ENCODE measurements at regions not wholly inside any gene's neighbourhood (a gene's known extent, or its start where the extent isn't known, plus 50 kb on each side); places are given as distances from the start of the nearest gene placed in this dataset.

DNA sequence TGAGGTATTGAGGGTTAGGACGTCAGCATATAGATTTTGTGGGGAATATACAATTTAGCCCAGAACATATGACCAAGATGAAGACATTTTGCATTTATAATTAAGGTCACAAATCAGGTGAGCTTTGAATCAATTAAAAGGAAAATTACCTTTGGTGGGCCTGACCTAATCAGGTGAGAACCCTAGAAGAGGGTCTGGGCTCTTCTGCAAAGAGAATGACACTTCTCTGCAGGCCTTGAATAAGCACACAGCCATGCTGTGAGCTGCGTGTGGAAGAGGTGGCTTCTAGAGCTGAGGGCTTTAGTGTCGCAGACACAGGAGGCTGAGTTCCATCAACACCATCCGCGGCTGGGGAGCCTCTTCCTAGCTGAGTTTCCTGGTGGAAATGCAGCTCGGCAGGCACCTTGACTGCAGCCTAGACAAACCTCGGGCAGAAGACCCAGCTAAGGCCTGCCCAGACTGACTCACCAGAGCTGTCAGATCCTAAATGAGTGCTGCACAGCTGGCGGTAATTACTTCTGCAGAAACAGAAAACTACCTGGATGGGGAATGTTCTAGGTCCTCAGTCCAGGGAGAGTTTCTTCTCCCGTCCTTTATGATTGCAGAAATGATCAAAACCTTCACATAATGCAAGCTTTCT lies 287.5 kb upstream of the IRX1 start:
- no peak for ATAC-seq (ENCODE audit: low FRiP score)
- no peak for DNase-seq (ENCODE audit: low spot score)
- TF ChIP-seq, protein P1, sequence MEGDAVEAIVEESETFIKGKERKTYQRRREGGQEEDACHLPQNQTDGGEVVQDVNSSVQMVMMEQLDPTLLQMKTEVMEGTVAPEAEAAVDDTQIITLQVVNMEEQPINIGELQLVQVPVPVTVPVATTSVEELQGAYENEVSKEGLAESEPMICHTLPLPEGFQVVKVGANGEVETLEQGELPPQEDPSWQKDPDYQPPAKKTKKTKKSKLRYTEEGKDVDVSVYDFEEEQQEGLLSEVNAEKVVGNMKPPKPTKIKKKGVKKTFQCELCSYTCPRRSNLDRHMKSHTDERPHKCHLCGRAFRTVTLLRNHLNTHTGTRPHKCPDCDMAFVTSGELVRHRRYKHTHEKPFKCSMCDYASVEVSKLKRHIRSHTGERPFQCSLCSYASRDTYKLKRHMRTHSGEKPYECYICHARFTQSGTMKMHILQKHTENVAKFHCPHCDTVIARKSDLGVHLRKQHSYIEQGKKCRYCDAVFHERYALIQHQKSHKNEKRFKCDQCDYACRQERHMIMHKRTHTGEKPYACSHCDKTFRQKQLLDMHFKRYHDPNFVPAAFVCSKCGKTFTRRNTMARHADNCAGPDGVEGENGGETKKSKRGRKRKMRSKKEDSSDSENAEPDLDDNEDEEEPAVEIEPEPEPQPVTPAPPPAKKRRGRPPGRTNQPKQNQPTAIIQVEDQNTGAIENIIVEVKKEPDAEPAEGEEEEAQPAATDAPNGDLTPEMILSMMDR (IDR thresholded peaks at IDR 0.05) = no peak

GRCh38 chr5:3305432-3305831 lies 290.2 kb upstream of the IRX1 start:
- ATAC-seq (ENCODE audit: low FRiP score) = no peak
- TF ChIP-seq, protein P1 (IDR thresholded peaks at IDR 0.05) = no peak

GRCh38 chr5:3304346-3304745 lies 291.3 kb upstream of the IRX1 start:
- TF ChIP-seq, protein P1 (IDR thresholded peaks at IDR 0.05) = no peak
- ATAC-seq (ENCODE audit: low FRiP score) = no peak
- DNase-seq (ENCODE audit: low spot score) = no peak

More at GRCh38 chr5:3305432-3305831, 290.2 kb upstream of the IRX1 start:
- no peak for DNase-seq (ENCODE audit: low spot score)

DNA sequence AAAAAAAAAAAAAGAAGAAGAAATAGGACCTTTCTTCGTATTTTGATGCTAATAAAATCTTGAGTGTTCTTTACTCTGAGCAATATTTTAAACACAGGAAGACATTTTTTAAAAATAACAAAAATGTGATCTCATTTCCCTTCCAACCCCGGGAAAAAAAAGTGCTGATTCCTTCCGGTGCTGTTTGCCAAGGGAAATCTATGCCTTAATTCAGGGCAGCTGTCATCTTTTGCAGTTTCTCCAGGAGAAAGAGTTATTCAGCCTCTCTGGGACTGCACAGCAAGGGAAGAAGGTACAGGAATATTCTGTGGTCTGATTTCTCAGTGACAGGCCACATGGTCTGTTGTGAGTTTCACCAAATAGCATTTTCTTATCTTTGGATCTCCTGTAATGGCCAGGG lies 291.9 kb upstream of the IRX1 start:
- ATAC-seq (ENCODE audit: low FRiP score) (no peak), DNase-seq (ENCODE audit: low spot score) (no peak)
- TF ChIP-seq, protein P1 (IDR thresholded peaks at IDR 0.05) = no peak

DNA sequence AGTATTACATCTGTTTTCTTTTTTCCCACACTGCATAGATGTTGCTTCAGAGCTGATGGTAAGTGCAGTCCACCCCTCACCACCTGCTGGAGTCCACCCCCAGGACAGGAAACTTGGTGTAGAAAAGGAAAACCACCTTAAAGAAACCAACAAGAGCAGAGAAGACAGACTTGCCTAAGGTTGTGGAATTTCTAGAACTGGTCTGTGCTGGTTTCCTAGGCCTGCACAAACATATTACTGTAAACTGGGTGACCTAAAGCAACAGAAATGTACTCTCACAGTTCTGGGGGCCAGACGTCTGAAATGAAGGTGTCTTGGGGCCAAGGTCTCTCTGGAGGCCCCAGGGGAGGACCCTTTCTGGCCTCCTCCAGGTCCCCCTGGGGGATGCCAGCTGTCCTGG lies 293.4 kb upstream of the IRX1 start:
- no peak for ATAC-seq (ENCODE audit: low FRiP score)
- TF ChIP-seq, protein P1 (IDR thresholded peaks at IDR 0.05) = no peak
- DNase-seq (ENCODE audit: low spot score) = no peak

DNA sequence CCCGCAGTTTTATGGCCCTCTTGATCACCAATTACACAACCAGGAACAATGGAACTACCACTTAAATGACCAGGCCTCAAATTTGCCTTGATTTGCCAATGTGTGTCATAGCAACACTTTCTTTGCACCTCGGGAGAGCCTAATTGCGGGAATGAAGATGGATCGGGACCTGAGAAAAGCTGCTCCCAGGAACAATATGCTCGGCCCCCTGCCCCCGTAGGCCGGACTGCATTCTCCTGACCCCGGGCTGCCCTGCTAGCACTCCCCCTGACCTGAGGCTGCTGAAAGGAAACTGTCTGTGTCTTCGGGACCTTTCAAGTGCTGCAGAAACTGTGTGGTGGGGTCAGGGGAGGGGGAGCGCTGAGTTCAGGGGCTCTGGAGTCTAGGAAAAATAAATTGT lies 294.3 kb upstream of the IRX1 start:
- ATAC-seq (ENCODE audit: low FRiP score) = no peak
- DNase-seq (ENCODE audit: low spot score) = no peak
- TF ChIP-seq, protein P1 (IDR thresholded peaks at IDR 0.05) = no peak

GRCh38 chr5:3300726-3301125 lies 294.9 kb upstream of the IRX1 start:
- no peak for ATAC-seq (ENCODE audit: low FRiP score)
- TF ChIP-seq, protein P1 (IDR thresholded peaks at IDR 0.05) = no peak
- DNase-seq (ENCODE audit: low spot score) = no peak
